CMK (cell line): ENCODE measurements at regions not wholly inside any gene's neighbourhood (a gene's known extent, or its start where the extent isn't known, plus 50 kb on each side); places are given as distances from the start of the nearest gene placed in this dataset.
"Not testable (repeated sequence)": the region's sequence is repeated elsewhere in the genome, so short reads cannot be mapped to it uniquely, and the experiment has no call there.

ENCODE experiments used
- DNase-seq: peaks from one replicate; pipeline ENCODE4 v3.0.0-alpha.2; 2010; ENCODE audit warnings: low read depth

DNA sequence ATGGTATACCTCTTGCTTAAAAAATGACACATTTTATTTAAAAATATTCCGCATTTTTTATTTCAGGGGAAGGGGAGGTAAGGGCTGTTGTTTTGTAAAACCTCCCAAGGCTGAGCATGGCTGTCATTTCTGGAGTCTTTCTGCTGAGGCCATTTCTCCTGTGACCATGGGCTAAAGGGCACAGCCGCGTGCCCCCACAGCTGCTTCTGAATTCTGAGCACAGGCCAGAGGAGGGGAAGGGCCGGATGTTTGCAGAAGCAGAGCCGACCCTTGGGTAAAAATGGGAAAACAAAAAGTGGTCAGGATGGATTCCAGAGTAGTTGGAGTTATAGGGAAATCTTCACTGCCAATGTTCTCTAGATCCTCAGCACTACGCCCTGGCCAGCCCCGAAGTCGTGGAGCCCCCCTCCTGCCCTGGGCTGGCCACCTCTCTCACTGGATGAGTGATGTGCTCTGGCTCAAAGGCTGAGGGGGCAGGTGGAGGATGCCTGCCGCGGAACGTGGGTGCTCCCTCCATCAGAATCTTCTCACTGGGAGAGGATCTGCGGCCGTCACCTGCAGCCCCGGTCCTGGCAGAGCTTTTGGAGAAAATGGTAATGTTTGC, 131.3 kb upstream of the ZEB1 start:
- DNase-seq = no peak

DNA sequence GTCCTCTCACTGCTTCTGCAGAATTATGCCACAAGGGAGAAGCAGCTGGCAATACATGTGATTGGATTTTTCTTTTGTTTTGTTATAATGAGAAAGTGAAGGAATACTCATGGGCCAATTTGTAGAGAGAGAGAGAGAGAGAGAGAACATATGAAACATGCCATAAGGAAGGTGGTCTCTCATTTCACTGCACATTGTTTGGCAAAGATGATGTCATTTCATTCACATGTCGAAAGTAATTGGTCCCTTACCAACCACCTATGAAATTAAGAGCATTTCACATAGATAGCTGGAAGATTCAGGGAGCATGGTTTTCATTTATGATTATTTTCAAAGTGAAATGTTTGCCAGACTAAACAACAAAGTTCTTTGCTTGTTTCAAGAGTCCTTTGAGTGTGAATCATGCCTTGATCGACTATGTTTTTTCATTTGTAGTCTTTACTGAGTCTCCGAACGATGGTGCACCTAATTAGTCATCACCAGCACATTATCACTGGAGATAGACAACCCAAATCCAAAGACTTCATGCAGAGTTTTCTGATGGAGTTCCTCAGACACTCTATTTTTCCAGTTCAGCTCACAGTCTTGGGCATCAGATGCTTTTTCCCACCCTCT, 130.1 kb upstream of the ZEB1 start:
- DNase-seq = no peak

DNA sequence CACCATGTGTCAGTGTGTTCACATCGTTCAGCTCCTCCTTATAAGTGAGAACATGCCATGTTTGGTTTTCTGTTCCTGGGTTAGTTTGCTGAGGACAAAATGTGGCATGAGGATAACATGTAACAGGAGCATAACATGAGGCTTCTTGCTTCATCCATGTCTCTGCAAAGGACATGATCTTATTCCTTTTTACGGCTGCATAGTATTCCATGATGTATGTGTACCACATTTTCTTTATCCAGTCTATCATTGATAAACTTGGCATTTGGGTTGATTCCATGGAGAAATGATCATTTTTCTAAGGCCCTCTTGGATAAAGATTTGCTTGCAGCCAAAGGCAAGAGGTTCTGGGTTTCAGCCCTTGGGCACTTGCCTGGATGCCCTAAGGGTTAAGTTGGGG, 128.5 kb upstream of the ZEB1 start:
- DNase-seq = no peak

DNA sequence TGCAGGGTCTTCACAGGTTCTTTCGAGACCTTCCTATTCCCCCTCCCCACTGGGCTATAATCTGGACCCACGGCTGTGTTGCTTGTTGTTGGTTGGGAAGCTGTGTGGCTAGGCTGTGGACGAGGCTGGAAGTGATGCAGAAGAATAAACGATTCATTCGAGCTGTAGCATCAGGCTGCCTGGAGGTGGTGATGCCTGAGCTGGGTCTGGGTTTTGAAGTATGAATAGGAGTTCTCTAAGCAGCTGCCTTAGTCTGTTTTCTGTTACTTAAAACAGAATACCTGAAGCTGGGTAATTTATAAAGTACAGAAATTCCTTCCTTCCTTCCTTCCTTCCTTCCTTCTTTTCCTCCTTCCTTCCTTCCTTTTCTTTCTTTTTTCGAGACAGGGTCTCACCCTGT, 126.5 kb upstream of the ZEB1 start:
- no peak for DNase-seq

DNA sequence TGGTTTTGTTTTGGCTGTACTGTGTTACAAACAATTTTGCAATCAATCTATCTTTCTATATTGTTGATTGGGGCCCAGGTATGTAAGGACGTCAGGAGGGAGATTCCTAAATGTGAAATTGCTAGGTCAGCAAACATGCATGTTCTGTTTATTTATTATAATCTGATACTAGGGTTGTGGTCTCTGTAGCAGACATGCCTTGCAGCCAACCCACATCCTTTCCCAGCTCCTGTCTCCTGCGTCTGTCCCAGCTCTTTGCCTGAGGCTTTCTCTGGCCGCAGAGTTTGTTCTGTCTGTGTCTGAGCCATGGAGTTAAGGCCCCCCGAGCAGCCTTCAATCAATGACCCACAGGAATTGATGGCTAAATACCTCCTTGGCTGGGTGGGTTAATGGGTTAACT, 124.0 kb upstream of the ZEB1 start:
- no peak for DNase-seq

DNA sequence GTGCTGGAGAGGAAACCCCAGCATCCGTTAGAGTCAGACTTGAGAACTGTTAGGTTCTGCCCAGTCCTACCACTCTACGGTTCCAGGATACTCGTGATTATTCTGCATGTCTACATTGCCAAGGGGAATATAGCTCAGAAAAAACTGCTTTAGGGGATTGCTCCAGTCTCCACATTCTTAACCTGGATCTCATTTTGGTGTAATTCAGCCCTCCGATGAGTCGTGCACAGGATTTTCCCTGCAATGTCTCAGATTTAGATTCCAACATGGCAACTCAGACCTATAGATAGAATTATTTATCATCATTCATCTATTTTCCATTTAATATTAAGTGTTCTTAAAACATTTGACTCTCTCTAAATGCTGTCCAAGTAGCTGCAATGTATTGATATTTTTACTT, 121.1 kb upstream of the ZEB1 start:
- no peak for DNase-seq

DNA sequence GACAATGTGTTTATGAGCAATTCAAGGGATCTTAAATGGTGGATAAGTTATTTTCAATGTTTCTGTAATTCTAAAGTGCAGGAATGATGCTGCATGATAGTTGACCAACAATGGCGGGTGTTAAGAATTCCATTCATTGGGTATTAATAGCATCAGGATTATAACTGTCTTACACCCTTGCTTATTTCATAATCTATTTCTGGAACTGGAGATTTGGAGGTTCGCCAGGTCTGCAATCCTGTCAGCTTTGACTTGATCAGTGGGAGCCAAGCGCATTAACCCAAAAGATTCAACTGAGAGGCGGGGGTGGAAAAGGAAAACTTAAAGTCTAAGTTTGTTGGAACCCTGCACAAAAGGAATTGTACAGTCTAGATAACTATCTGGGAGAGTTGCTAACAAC, 114.9 kb upstream of the ZEB1 start:
- no peak for DNase-seq

DNA sequence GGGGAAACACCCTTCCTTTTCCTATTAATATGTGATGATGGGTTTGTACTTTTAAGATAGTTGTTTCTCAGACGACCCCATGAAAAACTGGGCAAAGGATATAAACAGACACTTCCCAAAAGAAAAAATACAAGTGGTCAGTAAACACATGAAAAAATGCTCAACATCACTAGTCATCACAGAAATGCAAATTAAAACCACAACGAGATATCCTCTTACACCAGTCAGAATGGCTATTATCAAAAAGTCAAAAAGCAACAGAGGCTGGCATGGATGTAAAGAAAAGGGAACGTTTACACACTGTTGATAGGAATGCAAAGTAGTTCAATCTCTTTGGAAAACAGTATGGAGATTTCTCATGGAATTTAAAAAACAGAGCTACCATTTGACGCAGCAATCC, 111.4 kb upstream of the ZEB1 start:
- no peak for DNase-seq

DNA sequence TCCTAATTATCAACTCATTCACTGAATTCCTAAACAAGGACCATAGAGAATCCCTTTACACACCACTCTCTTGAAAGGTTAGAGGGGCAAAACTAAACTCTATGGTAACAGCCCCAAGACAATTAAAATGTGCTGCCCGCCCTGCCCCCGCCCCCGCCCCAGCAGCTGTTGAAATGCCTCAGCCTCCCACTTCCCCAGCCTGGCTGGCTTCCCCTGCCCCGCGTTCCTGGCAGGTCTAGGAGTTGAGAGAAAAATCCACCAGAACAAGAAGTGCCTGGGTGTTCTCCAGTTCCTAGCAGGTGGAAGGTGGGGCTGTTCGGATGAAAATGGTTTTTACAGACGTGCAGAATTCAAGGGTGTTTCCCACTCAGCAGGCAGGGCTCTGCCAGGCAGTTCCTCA, 109.5 kb upstream of the ZEB1 start:
- DNase-seq = no peak

DNA sequence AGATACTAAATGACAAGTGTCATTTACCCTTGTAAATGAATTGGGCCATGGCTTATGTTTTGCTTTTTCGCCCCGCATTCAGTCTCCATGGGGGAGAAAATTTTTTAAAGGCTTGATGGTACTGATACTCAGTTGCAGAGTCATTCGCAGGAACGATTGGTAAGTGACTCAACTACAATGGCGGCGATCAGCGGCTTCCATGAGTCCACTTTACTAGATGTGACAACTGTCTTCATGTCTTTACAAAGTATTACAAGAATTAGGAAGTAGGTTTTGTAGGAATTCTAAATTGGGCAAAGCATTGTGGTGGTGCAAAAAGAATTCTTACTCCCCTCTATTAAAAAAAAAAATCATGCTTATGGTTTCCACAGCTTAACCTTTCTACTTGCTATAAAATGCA, 108.8 kb upstream of the ZEB1 start:
- DNase-seq = no peak

DNA sequence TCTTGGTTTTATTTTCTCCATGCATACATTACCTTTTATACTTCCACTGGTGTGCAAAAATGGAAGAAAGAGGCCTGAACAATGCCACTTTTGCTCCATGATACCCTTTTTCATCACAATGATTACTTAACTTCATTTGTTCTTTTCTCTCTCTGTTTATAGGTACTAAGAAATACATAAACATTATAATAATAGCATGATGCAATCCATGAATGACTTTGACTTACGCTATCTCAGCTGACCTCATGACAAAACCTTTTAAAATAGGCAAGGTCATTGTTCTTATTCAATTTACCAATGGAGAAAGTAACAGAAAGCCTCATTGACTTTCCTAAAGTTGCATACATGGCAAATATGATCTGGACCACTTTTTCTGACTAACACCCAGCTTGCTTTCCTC, 105.1 kb upstream of the ZEB1 start:
- DNase-seq = no peak

DNA sequence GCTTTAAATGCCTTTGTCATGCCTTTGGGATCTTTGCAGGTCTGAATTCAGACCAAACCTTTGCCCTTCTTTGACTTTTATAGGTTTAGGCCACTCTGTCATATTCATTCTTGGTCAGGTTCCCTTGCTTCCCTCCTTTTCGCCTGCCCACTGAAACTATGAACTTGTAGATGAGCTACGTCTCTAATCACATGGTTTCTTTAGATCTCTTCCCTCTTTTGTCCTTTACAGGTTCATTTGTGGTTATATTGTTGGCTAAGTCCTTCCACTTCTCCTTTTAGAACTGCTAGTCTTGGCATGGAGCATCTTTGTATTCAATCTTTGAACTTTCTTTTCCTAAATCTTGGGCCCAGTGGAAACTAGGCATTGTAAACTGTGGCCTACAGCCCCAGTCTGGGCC, 104.0 kb upstream of the ZEB1 start:
- no peak for DNase-seq

DNA sequence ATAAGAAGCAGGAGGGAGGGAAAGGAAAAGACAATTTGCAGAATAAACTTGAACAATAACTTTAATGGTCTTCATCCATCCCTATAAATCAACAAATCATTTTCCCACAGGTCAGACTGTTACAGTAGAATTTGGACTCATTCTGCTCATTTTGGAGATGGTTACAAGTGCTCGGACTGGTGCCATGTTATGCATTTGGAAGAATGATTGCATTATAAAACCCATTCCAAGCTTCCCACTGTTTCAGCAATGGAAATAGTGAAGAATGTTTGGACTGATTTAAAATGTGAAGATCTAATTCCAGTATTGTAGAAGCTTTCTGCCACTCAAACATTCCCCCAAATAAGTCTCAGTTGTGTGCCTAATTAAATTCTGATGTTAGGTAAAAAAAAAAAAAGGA, 99.7 kb upstream of the ZEB1 start:
- no peak for DNase-seq

DNA sequence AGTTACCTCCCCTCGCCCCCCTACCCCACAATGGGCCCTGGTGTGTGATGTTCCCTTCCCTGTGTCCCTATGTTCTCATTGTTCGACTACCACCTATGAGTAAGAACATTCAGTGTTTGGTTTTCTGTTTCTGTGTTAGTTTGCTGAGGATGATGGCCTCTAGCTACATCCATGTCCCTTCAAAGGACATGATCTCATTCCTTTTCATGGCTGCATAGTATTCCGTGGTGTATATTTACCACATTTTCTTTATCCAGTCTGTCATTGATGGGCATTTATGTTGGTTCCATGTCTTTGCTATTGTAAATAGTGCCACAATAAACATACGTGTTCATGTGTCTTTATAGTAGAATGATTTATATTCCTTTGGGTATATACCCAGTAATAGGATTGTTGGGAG, 90.2 kb upstream of the ZEB1 start:
- DNase-seq = not testable (repeated sequence)

DNA sequence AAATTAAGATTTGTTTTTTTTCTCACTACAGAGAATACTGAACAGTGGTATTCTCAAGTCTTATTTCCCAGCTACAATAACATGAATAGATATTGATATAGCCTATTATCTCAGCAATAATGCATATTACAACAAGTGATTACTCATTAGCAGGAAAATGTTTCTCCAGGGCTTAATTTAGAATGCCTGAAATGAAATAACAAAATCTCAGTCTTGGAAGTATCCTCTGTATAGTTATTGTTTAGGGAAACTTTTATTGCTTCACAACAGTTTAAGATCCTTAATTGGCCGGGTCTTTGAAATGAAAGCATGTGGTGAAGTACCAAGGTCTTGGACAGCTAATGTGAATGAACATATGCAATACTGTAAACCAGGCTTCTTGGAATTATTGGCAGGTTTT, 79.1 kb upstream of the ZEB1 start:
- DNase-seq = no peak

DNA sequence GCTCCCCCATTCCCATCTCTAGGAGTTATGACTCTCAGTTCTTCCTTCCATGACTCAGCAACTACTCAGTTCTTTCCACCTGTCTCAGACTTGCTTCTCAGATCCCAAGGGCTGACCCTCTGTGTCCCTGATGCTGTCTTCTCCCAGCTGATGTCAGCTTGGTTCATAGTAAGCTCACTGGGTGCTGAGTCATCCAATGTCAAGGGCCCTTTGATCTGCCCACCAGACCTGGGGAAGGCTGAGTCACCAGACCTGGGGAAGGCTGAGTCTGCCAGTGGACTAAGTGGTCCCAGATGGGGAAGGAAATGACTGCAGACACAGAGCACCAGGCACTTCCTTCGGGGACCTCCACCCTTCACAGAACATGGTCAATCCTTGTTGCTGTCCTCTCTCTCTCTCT, 76.1 kb upstream of the ZEB1 start:
- peak; percentile 36 for DNase-seq

DNA sequence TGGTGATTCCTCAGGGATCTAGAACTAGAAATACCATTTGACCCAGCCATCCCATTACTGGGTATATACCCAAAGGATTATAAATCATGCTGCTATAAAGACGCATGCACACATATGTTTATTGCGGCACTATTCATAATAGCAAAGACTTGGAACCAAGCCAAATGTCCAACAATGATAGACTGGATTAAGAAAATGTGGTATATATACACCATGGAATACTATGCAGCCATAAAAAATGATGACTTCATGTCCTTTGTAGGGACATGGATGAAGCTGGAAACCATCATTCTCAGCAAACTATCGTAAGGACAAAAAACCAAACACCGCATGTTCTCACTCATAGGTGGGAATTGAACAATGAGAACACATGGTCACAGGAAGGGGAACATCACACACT, 67.9 kb upstream of the ZEB1 start:
- DNase-seq = not testable (repeated sequence)

DNA sequence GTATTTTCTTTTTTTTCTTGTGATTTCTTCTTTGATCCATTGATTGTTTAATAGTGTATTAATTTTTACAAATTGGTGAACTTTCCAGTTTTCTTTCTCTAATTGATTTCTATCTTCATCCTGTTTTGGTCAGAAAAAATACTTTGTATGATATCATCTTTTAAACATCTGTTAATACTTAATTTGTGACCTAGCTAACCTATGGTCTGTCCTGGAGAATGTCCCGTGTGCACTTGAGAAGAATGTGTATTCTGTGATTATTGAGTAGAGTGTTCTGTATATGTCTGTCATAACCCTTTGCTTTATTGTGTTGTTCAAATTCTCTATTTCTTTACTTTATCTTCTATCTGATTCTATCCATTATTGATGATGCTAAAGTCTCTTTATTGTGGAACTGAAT, 65.8 kb upstream of the ZEB1 start:
- no peak for DNase-seq

DNA sequence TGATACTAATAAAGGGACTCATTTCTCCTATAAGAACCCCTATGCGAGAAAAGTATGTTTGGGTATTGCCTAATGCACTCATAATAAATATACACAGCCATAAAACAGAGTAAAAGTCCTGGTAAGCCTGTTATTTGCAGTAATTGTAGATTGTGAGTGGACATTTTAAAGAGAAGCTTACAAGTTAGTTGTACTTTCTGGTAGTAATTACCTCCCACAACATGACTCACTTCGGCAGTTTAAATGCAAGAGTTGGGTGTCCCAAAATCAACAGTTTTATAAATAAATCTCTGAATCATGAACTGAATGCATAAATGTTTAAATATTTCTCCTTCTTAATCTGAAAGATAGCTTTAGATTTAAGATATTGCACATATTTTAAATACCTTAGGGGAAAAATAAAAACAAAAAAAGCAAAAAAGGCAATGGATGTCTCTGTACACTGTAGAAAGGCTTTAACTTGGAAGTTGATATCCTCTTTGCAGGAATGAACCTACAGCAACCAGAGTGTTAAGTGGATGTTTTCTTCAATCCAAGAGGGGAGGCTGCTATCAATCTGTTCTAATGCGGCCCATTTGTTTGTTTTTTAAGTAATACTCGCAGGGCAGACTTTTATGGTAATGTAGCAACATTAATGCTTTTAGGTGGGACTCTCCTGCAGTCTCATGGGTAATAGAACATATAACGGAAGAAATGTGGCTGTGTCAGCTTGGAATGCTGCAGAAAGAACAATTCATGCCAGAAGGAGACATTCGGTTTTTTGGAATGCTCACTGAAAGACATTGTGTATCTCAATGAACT, 57.3 kb upstream of the ZEB1 start:
- DNase-seq = no peak

DNA sequence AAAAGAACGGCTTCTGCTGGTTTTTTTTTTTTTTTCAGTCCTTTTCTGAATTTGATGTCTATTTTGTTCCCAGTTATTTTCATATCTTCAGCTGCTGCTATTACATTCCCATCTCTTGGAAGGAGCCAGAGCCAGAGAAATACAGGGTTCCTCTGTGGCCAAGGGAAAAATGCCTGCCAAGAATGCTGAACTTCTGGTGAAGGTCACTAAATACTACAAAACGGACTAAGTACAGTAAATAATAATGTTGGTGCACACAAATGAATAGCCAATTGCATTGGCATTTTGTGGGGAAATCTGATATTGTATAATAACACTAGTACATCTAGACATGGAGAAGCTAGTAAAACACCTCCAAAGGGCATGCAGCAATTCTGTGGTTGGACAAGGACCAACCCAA, 56.3 kb upstream of the ZEB1 start:
- DNase-seq = no peak

DNA sequence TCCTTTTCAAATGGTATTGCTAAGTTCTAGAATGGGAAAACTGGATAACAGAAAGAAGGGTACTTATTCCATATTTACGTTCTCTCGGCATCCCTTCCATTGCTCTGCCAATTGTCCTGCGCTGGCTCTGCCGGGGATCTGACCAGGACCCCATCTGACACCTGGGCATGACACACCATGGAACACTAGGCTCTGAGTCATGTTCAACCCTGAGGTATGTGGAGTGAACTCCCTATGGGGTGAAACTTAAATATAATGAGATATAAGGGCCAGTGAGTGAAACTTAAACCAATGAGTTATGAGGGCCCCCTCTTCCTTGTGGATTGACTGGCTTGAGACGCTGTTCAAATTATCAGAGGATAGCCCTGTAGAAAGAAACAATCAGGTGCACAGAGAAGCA, 55.1 kb upstream of the ZEB1 start:
- no peak for DNase-seq

DNA sequence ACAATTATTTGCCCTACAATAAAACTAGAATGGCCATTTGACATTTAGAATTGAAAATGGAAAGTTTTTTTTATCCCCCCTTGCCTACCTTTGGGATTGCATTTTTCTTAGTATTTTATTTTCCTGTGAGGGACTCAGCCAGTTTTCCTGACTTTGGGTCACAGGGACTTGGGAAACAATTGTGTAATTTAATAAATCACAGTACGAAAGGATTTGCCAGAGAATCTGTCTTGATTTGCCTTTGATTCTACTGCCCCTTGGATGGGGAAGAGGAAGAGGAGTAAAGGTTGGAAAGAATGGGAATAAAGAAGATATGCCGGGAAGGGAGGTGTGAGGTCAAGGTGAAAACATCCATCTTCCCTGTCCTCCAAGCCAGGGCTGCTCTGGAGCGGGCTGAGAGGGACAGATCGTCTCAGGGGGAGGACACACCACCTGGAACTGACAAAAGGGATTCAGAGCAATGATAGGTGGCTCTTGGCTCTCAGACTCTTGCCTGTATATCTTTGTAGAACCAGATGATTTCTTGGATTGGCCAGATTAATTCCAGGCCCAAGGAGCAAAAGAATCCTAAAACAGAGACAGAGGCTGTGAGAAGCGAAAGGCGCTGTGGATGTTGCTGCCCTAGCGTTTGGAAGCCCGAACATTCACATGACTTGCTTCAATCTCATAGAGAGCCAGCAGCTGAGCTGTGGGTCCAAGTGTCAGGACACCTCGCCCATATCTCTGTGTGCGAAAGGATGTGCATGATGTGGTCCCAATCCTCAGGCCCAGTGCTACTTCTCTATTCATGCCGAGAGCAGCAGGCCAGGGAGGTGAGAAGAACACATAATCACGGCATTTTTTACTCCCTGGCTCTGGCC, 50.3 kb upstream of the ZEB1 start:
- DNase-seq = no peak
